Prostate gland (tissue), 2 donors: ENCODE measurements at regions not wholly inside any gene's neighbourhood (a gene's known extent, or its start where the extent isn't known, plus 50 kb on each side); places are given as distances from the start of the nearest gene placed in this dataset.

Experiments used
- CTCF ChIP-seq, 4 experiments: fragments of 200-600 bp in 2 of 4; fragments of 450-650 bp in 2 of 4; sonication (generic) in 2 of 4; IDR thresholded peaks; 1 replicate in 3 of 4; 2 replicates in 1 of 4; pipeline ENCODE4 v1.5.1; 2016 to 2019; ENCODE audit warnings: antibody characterized with exemption in 4 of 4, mild to moderate bottlenecking in 2 of 4, moderate library complexity in 2 of 4
- POLR2A ChIP-seq: fragments of 450-650 bp; IDR thresholded peaks from one replicate; pipeline ENCODE4 v1.6.1; 2016; ENCODE audit warnings: antibody characterized with exemption, mild to moderate bottlenecking

- TF ChIP-seq CTCF (IDR thresholded peaks at IDR 0.05) (no peak), POLR2A (no peak)
Observed at GRCh38 chr10:124287791-124288190, 130.9 kb downstream of the OAT start.
